Thyroid gland (tissue), 4 donors: ENCODE measurements at regions not wholly inside any gene's neighbourhood (a gene's known extent, or its start where the extent isn't known, plus 50 kb on each side); places are given as distances from the start of the nearest gene placed in this dataset.

Experiments
- DNase-seq, 2 donors: peaks; one replicate each; pipeline ENCODE4 v3.0.0-alpha.2; 2019
- H3K27ac ChIP-seq, 3 donors: fragments of 200-600 bp; sonication (generic); 1 replicate in 2 of 3; 2 replicates in 1 of 3; pipeline ENCODE4 v1.5.1; 2016 to 2019; ENCODE audit warnings: mild to moderate bottlenecking in 1 of 3, moderate library complexity in 1 of 3
- H3K27me3 ChIP-seq: fragments of 200-600 bp; sonication (generic); one replicate; pipeline ENCODE4 v1.5.1; 2019
- H3K36me3 ChIP-seq, 2 donors: fragments of 200-600 bp; sonication (generic); one replicate each; pipeline ENCODE4 v1.5.1; 2016 to 2019
- H3K4me1 ChIP-seq, 2 donors: fragments of 200-600 bp; sonication (generic); one replicate each; pipeline ENCODE4 v1.5.1; 2017 to 2019
- H3K4me3 ChIP-seq, 3 donors: fragments of 200-600 bp; sonication (generic); replicated peaks in 1 of 3; 1 replicate in 2 of 3; 2 replicates in 1 of 3; pipeline ENCODE4 v1.5.1; 2016; ENCODE audit warnings: mild to moderate bottlenecking in 1 of 3
- H3K9me3 ChIP-seq: fragments of 200-600 bp; sonication (generic); one replicate; pipeline ENCODE4 v1.5.1; 2017
- CTCF ChIP-seq, 6 experiments: fragments of 200-600 bp in 3 of 6; fragments of 450-650 bp in 3 of 6; sonication (generic) in 3 of 6; IDR thresholded peaks; one replicate each; pipeline ENCODE4 v1.5.1; 2016 to 2019; ENCODE audit warnings: antibody characterized with exemption in 6 of 6, mild to moderate bottlenecking in 2 of 6, inconsistent platforms in 1 of 6, moderate library complexity in 1 of 6
- POLR2A ChIP-seq, 2 donors: fragments of 450-650 bp; IDR thresholded peaks; one replicate each; pipeline ENCODE4 v1.6.1; 2017; ENCODE audit warnings: antibody characterized with exemption in 2 of 2, mild to moderate bottlenecking in 2 of 2, moderate library complexity in 1 of 2
- WGBS, 2 donors: methylation state at CpG; one replicate each; pipeline ENCODE4 v1.1.5; 2017; 5-methylcytosine and 5-hydroxymethylcytosine counted together
- intact Hi-C: fragments of 100-400 bp; cut with DNase I; formaldehyde crosslinking; loops from one replicate; pipeline ENCODE4 v1.15.1; 2023

- 47 to 51% methylated on average over 6 of the region's 6 CpGs for WGBS, 2 donors
- H3K4me3 ChIP-seq = no peak overlapping the region
- no peak overlapping the region for H3K27ac ChIP-seq
- intact Hi-C loops = no loop called here
- H3K4me1 ChIP-seq = no peaks in the 10 kb centered on the region
- no peak for TF ChIP-seq CTCF (IDR thresholded peaks at IDR 0.05)
- TF ChIP-seq POLR2A (IDR thresholded peaks at IDR 0.05) = no peak
- H3K27me3 ChIP-seq = no peaks in the 10 kb centered on the region
- H3K36me3 ChIP-seq = no peaks in the 10 kb centered on the region
- no peaks in the 10 kb centered on the region for H3K9me3 ChIP-seq
- no peak for DNase-seq
Observed at GRCh38 chr3:153029350-153029749, 132.7 kb upstream of the RAP2B start.

- no peak for DNase-seq
- Histone ChIP-seq H3K27me3 (no peaks in the 10 kb centered on the region), H3K27ac (no peak overlapping the region), H3K36me3 (no peaks in the 10 kb centered on the region), H3K9me3 (no peaks in the 10 kb centered on the region), H3K4me3 (no peak overlapping the region), H3K4me1 (no peaks in the 10 kb centered on the region)
- TF ChIP-seq CTCF (IDR thresholded peaks at IDR 0.05) (no peak), POLR2A (IDR thresholded peaks at IDR 0.05) (no peak)
- 92 to 99% methylated on average over 1 of the region's 1 CpG for WGBS, 2 donors
- intact Hi-C loops = no loop called here
Observed at GRCh38 chr3:153032891-153033290, 129.1 kb upstream of the RAP2B start.

- H3K4me3 ChIP-seq = no peak overlapping the region
- no peak overlapping the region for H3K27ac ChIP-seq
- no peaks in the 10 kb centered on the region for H3K4me1 ChIP-seq
- H3K9me3 ChIP-seq = no peaks in the 10 kb centered on the region
- no peaks in the 10 kb centered on the region for H3K27me3 ChIP-seq
- no peak for DNase-seq
- 91 to 96% methylated on average over 2 of the region's 2 CpGs for WGBS, 2 donors
- intact Hi-C loops = no loop called here
- no peaks in the 10 kb centered on the region for H3K36me3 ChIP-seq
- TF ChIP-seq CTCF (IDR thresholded peaks at IDR 0.05) = no peak
- no peak for TF ChIP-seq POLR2A (IDR thresholded peaks at IDR 0.05)
Observed at GRCh38 chr3:153036846-153037245, 125.2 kb upstream of the RAP2B start.

- Histone ChIP-seq H3K27me3 (no peaks in the 10 kb centered on the region), H3K36me3 (no peaks in the 10 kb centered on the region), H3K9me3 (no peaks in the 10 kb centered on the region), H3K4me3 (no peak overlapping the region), H3K27ac (no peak overlapping the region), H3K4me1 (no peaks in the 10 kb centered on the region)
- intact Hi-C loops = no loop called here
- no peak for TF ChIP-seq CTCF (IDR thresholded peaks at IDR 0.05)
- no peak for TF ChIP-seq POLR2A (IDR thresholded peaks at IDR 0.05)
- WGBS, 2 donors = 84 to 90% methylated on average over 5 of the region's 5 CpGs
- no peak for DNase-seq
Observed at GRCh38 chr3:153038367-153038766, 123.7 kb upstream of the RAP2B start.

GRCh38 chr3:153038779-153039178 is 123.2 kb upstream of the RAP2B start:
- H3K27me3 ChIP-seq = no peaks in the 10 kb centered on the region
- no peak for DNase-seq
- no peak overlapping the region for H3K27ac ChIP-seq
- TF ChIP-seq CTCF (IDR thresholded peaks at IDR 0.05) = no peak
- no peak for TF ChIP-seq POLR2A (IDR thresholded peaks at IDR 0.05)
- no peak overlapping the region for H3K4me3 ChIP-seq
- intact Hi-C loops = no loop called here
- H3K9me3 ChIP-seq = no peaks in the 10 kb centered on the region
- H3K4me1 ChIP-seq = no peaks in the 10 kb centered on the region
- no peaks in the 10 kb centered on the region for H3K36me3 ChIP-seq
- WGBS, 2 donors = 62 to 79% methylated on average over 9 of the region's 9 CpGs
